ENCODE measurements at regions not wholly inside any gene's neighbourhood (a gene's known extent, or its start where the extent isn't known, plus 50 kb on each side); places are given as distances from the start of the nearest gene placed in this dataset.

- Histone ChIP-seq H3K4me1 (ENCODE audit: control insufficient read depth, insufficient read depth, low read length) (peaks cover 8% of the 10 kb centered on the region; the same call in 1 of the 2 replicates), H3K9ac (ENCODE audit: control insufficient read depth, insufficient read depth, low read length) (no peak overlapping the region), H2AFZ (ENCODE audit: control insufficient read depth, low read depth, low read length) (no peak overlapping the region), H3K4me3 (no peak overlapping the region), H3K4me2 (ENCODE audit: control insufficient read depth, insufficient read depth) (no peak overlapping the region), H3K27ac (ENCODE audit: control insufficient read depth, insufficient read depth) (no peak overlapping the region), H3K36me3 (ENCODE audit: control insufficient read depth in 2 of 2, insufficient read depth in 2 of 2, low read length in 1 of 2) (no peaks in the 10 kb centered on the region), H3K79me2 (ENCODE audit: control insufficient read depth, insufficient read depth, low read length) (no peaks in the 10 kb centered on the region), H3K9me3 (replicated peaks; ENCODE audit: control insufficient read depth, insufficient read depth, low read length) (no peaks in the 10 kb centered on the region), H3K27me3 (replicated peaks in 1 of 2; ENCODE audit: control insufficient read depth in 2 of 2, insufficient read depth in 2 of 2, low read length in 1 of 2) (no peaks in the 10 kb centered on the region), H4K20me1 (ENCODE audit: control insufficient read depth, insufficient read depth) (no peaks in the 10 kb centered on the region)
- POLR2A ChIA-PET = interaction anchor here (0.6 kb wide), 1 partner anchor 645 kb away, joined by 7 read pairs; no protein-coding TSS in a partner anchor
- DNase-seq (ENCODE audit: low read depth, low spot score) = no peak
- peak; percentile 32; the same call in 1 of the 2 replicates for TF ChIP-seq ATF7 (IDR thresholded peaks at IDR 0.05; ENCODE audit: low read depth)
- no peak for TF ChIP-seq EGR1 (IDR thresholded peaks at IDR 0.05; ENCODE audit: borderline replicate concordance in 1 of 2, low read depth in 2 of 2, low read length in 2 of 2)
- in situ Hi-C loops (cut with MboI) = no loop called here
- BruUV-seq (replicated peaks) = no TSS peak
- WGBS (ENCODE audit: insufficient coverage, insufficient replicate concordance, low lambda C conversion rate, missing lambda C conversion rate) = 5% methylated on average over 1 of the region's 1 CpG
- FAIRE-seq = no peak
- RAD21 ChIA-PET (ENCODE audit: unreplicated experiment) = no interaction called here
- SMC1A ChIA-PET (ENCODE audit: uncharacterized antibody, unreplicated experiment) = interaction anchor here (0.7 to 1.5 kb wide), 3 partner anchors 14 to 226 kb away, joined by 3 to 4 read pairs (median 3); no protein-coding TSS in a partner anchor
- intact Hi-C loops (cut with micrococcal nuclease; ENCODE audit: unreplicated experiment) = no loop called here
- CTCF ChIA-PET = interaction anchor here (1.0 to 2.0 kb wide), 2 partner anchors 131 to 609 kb away, joined by 3 to 8 read pairs; no protein-coding TSS in a partner anchor
- ATAC-seq = no peak
Measured at GRCh38 chr5:74032617-74033016, 406.6 kb downstream of the ARHGEF28 start.

- CTCF ChIA-PET = interaction anchor here (1.0 to 1.4 kb wide), 2 partner anchors 129 to 130 kb away, joined by 3 to 5 read pairs; no protein-coding TSS in a partner anchor
- SMC1A ChIA-PET (ENCODE audit: uncharacterized antibody, unreplicated experiment) = interaction anchor here (0.7 to 1.4 kb wide), 4 partner anchors 17 to 227 kb away, joined by 3 to 5 read pairs (median 4); no protein-coding TSS in a partner anchor
- H3K4me3 ChIP-seq = no peak overlapping the region
Measured at GRCh38 chr5:74031536-74031935, 405.5 kb downstream of the ARHGEF28 start.

More at GRCh38 chr5:74031536-74031935, 405.5 kb downstream of the ARHGEF28 start:
- Histone ChIP-seq H3K36me3 (ENCODE audit: control insufficient read depth in 2 of 2, insufficient read depth in 2 of 2, low read length in 1 of 2) (no peaks in the 10 kb centered on the region), H3K9ac (ENCODE audit: control insufficient read depth, insufficient read depth, low read length) (no peak overlapping the region), H3K79me2 (ENCODE audit: control insufficient read depth, insufficient read depth, low read length) (no peaks in the 10 kb centered on the region), H3K4me1 (ENCODE audit: control insufficient read depth, insufficient read depth, low read length) (peaks cover 8% of the 10 kb centered on the region; the same call in 1 of the 2 replicates), H3K27ac (ENCODE audit: control insufficient read depth, insufficient read depth) (no peak overlapping the region), H3K9me3 (replicated peaks; ENCODE audit: control insufficient read depth, insufficient read depth, low read length) (no peaks in the 10 kb centered on the region), H4K20me1 (ENCODE audit: control insufficient read depth, insufficient read depth) (no peaks in the 10 kb centered on the region), H3K27me3 (replicated peaks in 1 of 2; ENCODE audit: control insufficient read depth in 2 of 2, insufficient read depth in 2 of 2, low read length in 1 of 2) (no peaks in the 10 kb centered on the region), H2AFZ (ENCODE audit: control insufficient read depth, low read depth, low read length) (no peak overlapping the region), H3K4me2 (ENCODE audit: control insufficient read depth, insufficient read depth) (no peak overlapping the region)
- TF ChIP-seq JUNB (IDR thresholded peaks at IDR 0.05) (no peak), ATF3 (IDR thresholded peaks at IDR 0.05; ENCODE audit: borderline replicate concordance, extremely low read depth, low read depth, low read length) (no peak), KLF5 (IDR thresholded peaks at IDR 0.05; ENCODE audit: partially characterized antibody) (no peak), GATAD2B (conservative IDR thresholded peaks at IDR 0.05; ENCODE audit: low read depth) (no peak), RAD21 (IDR thresholded peaks at IDR 0.05; ENCODE audit: insufficient read depth, low read depth, low read length) (no peak), ZNF24 (IDR thresholded peaks at IDR 0.05) (no peak), SIX5 (IDR thresholded peaks at IDR 0.05; ENCODE audit: low read depth, low read length, severe bottlenecking) (no peak), SMC3 (IDR thresholded peaks at IDR 0.05; ENCODE audit: borderline replicate concordance, low read length) (no peak), RUNX3 (IDR thresholded peaks at IDR 0.05; ENCODE audit: low read length) (no peak), CBX5 (IDR thresholded peaks at IDR 0.05; ENCODE audit: low read depth) (no peak), PKNOX1 (IDR thresholded peaks at IDR 0.05) (no peak), POLR2AphosphoS2 (IDR thresholded peaks at IDR 0.05; ENCODE audit: low read depth, low read length) (no peak), CHD1 (IDR thresholded peaks at IDR 0.05; ENCODE audit: low read depth, low read length) (no peak), NFYB (IDR thresholded peaks at IDR 0.05; ENCODE audit: insufficient read depth, low read depth, low read length) (no peak), PAX8 (IDR thresholded peaks at IDR 0.05) (no peak)
- ChIA-PET RAD21 (ENCODE audit: unreplicated experiment) (no interaction called here), POLR2A (no interaction called here)
- WGBS (ENCODE audit: insufficient coverage, insufficient replicate concordance, low lambda C conversion rate, missing lambda C conversion rate) = 14% methylated on average over 3 of the region's 3 CpGs
- intact Hi-C loops (cut with micrococcal nuclease; ENCODE audit: unreplicated experiment) (no loop called here), in situ Hi-C loops (cut with MboI) (no loop called here)
- ATAC-seq (no peak), DNase-seq (ENCODE audit: low read depth, low spot score) (no peak), FAIRE-seq (no peak)
- no TSS peak for BruUV-seq (replicated peaks)
